ENCODE measurements at regions not wholly inside any gene's neighbourhood (a gene's known extent, or its start where the extent isn't known, plus 50 kb on each side); places are given as distances from the start of the nearest gene placed in this dataset.

GRCh38 chr12:30211743-30212142 lies 428.0 kb upstream of the TMTC1 start:
- no peak for TF ChIP-seq POLR2A (IDR thresholded peaks at IDR 0.05)
- TF ChIP-seq CTCF (IDR thresholded peaks at IDR 0.05), result no peak
- no peak for TF ChIP-seq POLR2AphosphoS5 (IDR thresholded peaks at IDR 0.05)

Measured in suprapubic skin (tissue), 4 donors.